Astrocyte (in vitro differentiated cells and primary cell): ENCODE measurements at regions not wholly inside any gene's neighbourhood (a gene's known extent, or its start where the extent isn't known, plus 50 kb on each side); places are given as distances from the start of the nearest gene placed in this dataset.

Experiments used
- DNase-seq: peaks from one replicate; pipeline ENCODE4 v3.0.0-alpha.2; 2010; ENCODE audit warnings: low read depth
- FAIRE-seq: peaks from 2 replicates; lab custom pipeline; 2011; peaks lifted over from hg19 to GRCh38; lab: Jason Lieb, UNC
- H2AFZ ChIP-seq: 2 replicates; pipeline ENCODE4 v1.6.0; 2012; ENCODE audit warnings: low read depth, low read length, inconsistent platforms
- H3K27ac ChIP-seq: 2 replicates; pipeline ENCODE4 v1.5.1; 2011; ENCODE audit warnings: low read depth, low read length, inconsistent platforms
- H3K27me3 ChIP-seq: 2 replicates; pipeline ENCODE4 v1.6.0; 2011; ENCODE audit warnings: low read length, inconsistent platforms; ENCODE audit not compliant: insufficient read depth
- H3K36me3 ChIP-seq: 2 replicates; pipeline ENCODE4 v1.5.1; 2011; ENCODE audit warnings: low read length, inconsistent platforms; ENCODE audit not compliant: insufficient read depth
- H3K4me1 ChIP-seq: 2 replicates; pipeline ENCODE4 v1.5.1; 2011; ENCODE audit warnings: low read length, inconsistent platforms; ENCODE audit not compliant: insufficient read depth
- H3K4me2 ChIP-seq: 2 replicates; pipeline ENCODE4 v1.6.0; 2012; ENCODE audit warnings: low read length, inconsistent platforms
- H3K4me3 ChIP-seq: 2 replicates; pipeline ENCODE4 v1.5.1; 2011; ENCODE audit warnings: low read depth, mild to moderate bottlenecking, low read length, inconsistent platforms; ENCODE audit not compliant: insufficient read depth
- H3K79me2 ChIP-seq: 2 replicates; pipeline ENCODE4 v1.6.0; 2012; ENCODE audit warnings: mild to moderate bottlenecking, low read length, inconsistent platforms; ENCODE audit not compliant: insufficient read depth
- H3K9ac ChIP-seq: 2 replicates; pipeline ENCODE4 v1.6.0; 2012; ENCODE audit warnings: mild to moderate bottlenecking, low read length, inconsistent platforms
- H3K9me3 ChIP-seq: 2 replicates; pipeline ENCODE4 v1.5.1; 2012; ENCODE audit warnings: low read depth, mild to moderate bottlenecking, low read length, inconsistent platforms; ENCODE audit not compliant: insufficient read depth
- H4K20me1 ChIP-seq: 2 replicates; pipeline ENCODE4 v1.6.0; 2012; ENCODE audit warnings: low read length, inconsistent platforms; ENCODE audit not compliant: insufficient read depth
- H3K27ac Mint-ChIP-seq: one replicate; pipeline ENCODE4 v1.8.0; 2021; ENCODE audit warnings: mild to moderate bottlenecking, mixed read lengths; ENCODE audit not compliant: unreplicated experiment
- H3K27me3 Mint-ChIP-seq: one replicate; pipeline ENCODE4 v1.8.0; 2021; ENCODE audit warnings: low read depth, mixed read lengths; ENCODE audit not compliant: unreplicated experiment
- H3K36me3 Mint-ChIP-seq: one replicate; pipeline ENCODE4 v1.8.0; 2021; ENCODE audit warnings: low read depth, mixed read lengths; ENCODE audit not compliant: unreplicated experiment
- H3K4me1 Mint-ChIP-seq: one replicate; pipeline ENCODE4 v1.8.0; 2021; ENCODE audit warnings: low read depth, mixed read lengths; ENCODE audit not compliant: unreplicated experiment
- H3K4me3 Mint-ChIP-seq: one replicate; pipeline ENCODE4 v1.8.0; 2021; ENCODE audit warnings: mild to moderate bottlenecking, moderate library complexity, mixed read lengths; ENCODE audit not compliant: unreplicated experiment
- H3K9me3 Mint-ChIP-seq: one replicate; pipeline ENCODE4 v1.8.0; 2021; ENCODE audit warnings: mild to moderate bottlenecking, mixed read lengths; ENCODE audit not compliant: unreplicated experiment
- EZH2 ChIP-seq: IDR thresholded peaks from 2 replicates; pipeline ENCODE4 v1.6.1; 2012; ENCODE audit warnings: mild to moderate bottlenecking, low read length, inconsistent platforms; ENCODE audit not compliant: insufficient read depth
- TF ChIP-seq, protein P1 (sequence below): IDR thresholded peaks from 2 replicates; pipeline ENCODE4 v1.5.1; 2011; ENCODE audit warnings: low read depth, mild to moderate bottlenecking, inconsistent platforms, low read length, moderate library complexity; ENCODE audit not compliant: insufficient read depth

DNA sequence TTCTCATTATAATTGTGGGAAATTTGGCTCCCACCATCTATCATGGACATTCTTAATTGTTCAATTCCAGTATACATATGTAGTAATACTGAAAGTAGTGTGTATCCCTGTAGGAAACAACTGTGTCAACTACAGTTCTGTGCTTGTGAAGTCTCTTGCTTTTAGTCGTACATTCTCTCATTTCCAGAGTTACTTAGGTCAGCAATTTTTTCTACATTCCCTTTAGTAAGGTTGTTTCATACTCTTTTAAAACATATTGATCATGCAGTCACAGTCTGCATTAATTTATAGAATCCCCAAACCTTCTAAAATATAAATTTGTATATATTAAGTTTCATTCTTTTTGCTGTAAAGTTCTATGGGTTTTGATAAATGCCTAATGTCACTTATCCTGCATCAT is 289.2 kb upstream of the PCDH10 start:
- H3K9me3 ChIP-seq = no peaks in the 10 kb centered on the region
- H3K36me3 ChIP-seq = no peaks in the 10 kb centered on the region
- no peak overlapping the region for H3K27ac ChIP-seq
- no peaks in the 10 kb centered on the region for H3K27me3 Mint-ChIP-seq
- no peaks in the 10 kb centered on the region for H3K79me2 ChIP-seq
- no peaks in the 10 kb centered on the region for H3K36me3 Mint-ChIP-seq
- DNase-seq (no peak), FAIRE-seq (no peak)
- H3K4me3 ChIP-seq = no peak overlapping the region
- no peaks in the 10 kb centered on the region for H3K4me1 ChIP-seq
- H3K4me2 ChIP-seq = no peak overlapping the region
- H2AFZ ChIP-seq = no peak overlapping the region
- no peaks in the 10 kb centered on the region for H3K27me3 ChIP-seq
- H4K20me1 ChIP-seq = no peaks in the 10 kb centered on the region
- no peak overlapping the region for H3K9ac ChIP-seq
- TF ChIP-seq, protein P1, sequence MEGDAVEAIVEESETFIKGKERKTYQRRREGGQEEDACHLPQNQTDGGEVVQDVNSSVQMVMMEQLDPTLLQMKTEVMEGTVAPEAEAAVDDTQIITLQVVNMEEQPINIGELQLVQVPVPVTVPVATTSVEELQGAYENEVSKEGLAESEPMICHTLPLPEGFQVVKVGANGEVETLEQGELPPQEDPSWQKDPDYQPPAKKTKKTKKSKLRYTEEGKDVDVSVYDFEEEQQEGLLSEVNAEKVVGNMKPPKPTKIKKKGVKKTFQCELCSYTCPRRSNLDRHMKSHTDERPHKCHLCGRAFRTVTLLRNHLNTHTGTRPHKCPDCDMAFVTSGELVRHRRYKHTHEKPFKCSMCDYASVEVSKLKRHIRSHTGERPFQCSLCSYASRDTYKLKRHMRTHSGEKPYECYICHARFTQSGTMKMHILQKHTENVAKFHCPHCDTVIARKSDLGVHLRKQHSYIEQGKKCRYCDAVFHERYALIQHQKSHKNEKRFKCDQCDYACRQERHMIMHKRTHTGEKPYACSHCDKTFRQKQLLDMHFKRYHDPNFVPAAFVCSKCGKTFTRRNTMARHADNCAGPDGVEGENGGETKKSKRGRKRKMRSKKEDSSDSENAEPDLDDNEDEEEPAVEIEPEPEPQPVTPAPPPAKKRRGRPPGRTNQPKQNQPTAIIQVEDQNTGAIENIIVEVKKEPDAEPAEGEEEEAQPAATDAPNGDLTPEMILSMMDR = no peak
- H3K4me1 Mint-ChIP-seq = no peaks in the 10 kb centered on the region
- H3K9me3 Mint-ChIP-seq = no peaks in the 10 kb centered on the region
- no peak overlapping the region for H3K4me3 Mint-ChIP-seq
- H3K27ac Mint-ChIP-seq = no peak overlapping the region

DNA sequence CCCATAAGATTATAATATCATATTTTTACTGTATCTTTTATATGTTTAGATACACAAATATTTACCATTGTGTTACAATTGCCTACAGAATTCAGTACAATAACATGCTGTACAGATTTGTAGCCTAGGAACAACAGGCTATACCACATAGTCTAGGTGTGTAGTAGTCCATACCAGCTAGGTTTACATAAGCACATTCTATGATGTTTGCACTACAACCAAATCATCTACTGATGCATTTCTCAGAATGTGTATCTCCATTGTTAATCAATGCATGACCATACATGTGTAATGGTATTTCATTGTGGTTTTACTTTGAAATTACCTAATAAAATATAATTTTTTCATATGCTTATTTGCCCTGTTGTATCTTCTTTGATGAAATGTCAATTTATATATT is 288.1 kb upstream of the PCDH10 start:
- no peak overlapping the region for H2AFZ ChIP-seq
- FAIRE-seq (no peak), DNase-seq (no peak)
- no peak for TF ChIP-seq EZH2
- TF ChIP-seq, protein P1 = no peak
- Mint-ChIP-seq H3K27ac (no peak overlapping the region), H3K4me1 (no peaks in the 10 kb centered on the region), H3K4me3 (no peak overlapping the region), H3K9me3 (no peaks in the 10 kb centered on the region), H3K27me3 (no peaks in the 10 kb centered on the region), H3K36me3 (no peaks in the 10 kb centered on the region)
- no peaks in the 10 kb centered on the region for H3K27me3 ChIP-seq
- no peak overlapping the region for H3K27ac ChIP-seq
- H3K4me1 ChIP-seq = no peaks in the 10 kb centered on the region
- no peak overlapping the region for H3K4me2 ChIP-seq
- no peak overlapping the region for H3K4me3 ChIP-seq
- no peaks in the 10 kb centered on the region for H3K79me2 ChIP-seq
- no peaks in the 10 kb centered on the region for H3K9me3 ChIP-seq
- H3K36me3 ChIP-seq = no peaks in the 10 kb centered on the region
- H3K9ac ChIP-seq = no peak overlapping the region
- no peaks in the 10 kb centered on the region for H4K20me1 ChIP-seq

DNA sequence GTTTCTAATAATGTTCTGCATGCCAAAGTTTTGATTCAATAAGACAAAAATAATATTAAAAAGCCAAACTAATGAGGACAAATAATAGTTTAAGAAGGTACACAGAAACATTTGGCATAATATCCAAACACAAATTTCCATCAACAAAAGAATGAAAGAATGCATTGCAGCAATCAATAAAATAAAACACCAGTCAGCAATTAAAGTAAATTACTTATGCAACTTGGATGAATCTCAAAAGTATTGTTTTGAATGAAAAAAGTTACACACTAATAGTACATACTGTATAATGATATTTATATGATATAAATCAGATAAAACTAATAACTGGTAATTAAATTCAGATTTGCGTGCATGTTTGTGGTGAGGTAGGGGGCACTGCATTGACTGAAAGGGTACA is 285.5 kb upstream of the PCDH10 start:
- Histone ChIP-seq H2AFZ (no peak overlapping the region), H3K4me3 (no peak overlapping the region), H3K4me2 (no peak overlapping the region), H3K27me3 (no peaks in the 10 kb centered on the region), H3K79me2 (no peaks in the 10 kb centered on the region), H3K27ac (no peak overlapping the region), H3K9ac (no peak overlapping the region), H3K4me1 (no peaks in the 10 kb centered on the region), H3K36me3 (no peaks in the 10 kb centered on the region), H3K9me3 (no peaks in the 10 kb centered on the region), H4K20me1 (no peaks in the 10 kb centered on the region)
- FAIRE-seq (no peak), DNase-seq (no peak)
- no peak overlapping the region for H3K27ac Mint-ChIP-seq
- no peak for TF ChIP-seq EZH2
- TF ChIP-seq, protein P1 = no peak
- H3K4me1 Mint-ChIP-seq = no peaks in the 10 kb centered on the region
- H3K4me3 Mint-ChIP-seq = no peak overlapping the region
- no peaks in the 10 kb centered on the region for H3K36me3 Mint-ChIP-seq
- H3K9me3 Mint-ChIP-seq = no peaks in the 10 kb centered on the region
- no peaks in the 10 kb centered on the region for H3K27me3 Mint-ChIP-seq
